ENCODE measurements at regions not wholly inside any gene's neighbourhood (a gene's known extent, or its start where the extent isn't known, plus 50 kb on each side); places are given as distances from the start of the nearest gene placed in this dataset.

GRCh38 chr15:29393443-29393842 is 123.8 kb upstream of the NSMCE3 start:
- DNase-seq (ENCODE audit: extremely low read depth, low read depth): no peak
- TF ChIP-seq, protein P1, sequence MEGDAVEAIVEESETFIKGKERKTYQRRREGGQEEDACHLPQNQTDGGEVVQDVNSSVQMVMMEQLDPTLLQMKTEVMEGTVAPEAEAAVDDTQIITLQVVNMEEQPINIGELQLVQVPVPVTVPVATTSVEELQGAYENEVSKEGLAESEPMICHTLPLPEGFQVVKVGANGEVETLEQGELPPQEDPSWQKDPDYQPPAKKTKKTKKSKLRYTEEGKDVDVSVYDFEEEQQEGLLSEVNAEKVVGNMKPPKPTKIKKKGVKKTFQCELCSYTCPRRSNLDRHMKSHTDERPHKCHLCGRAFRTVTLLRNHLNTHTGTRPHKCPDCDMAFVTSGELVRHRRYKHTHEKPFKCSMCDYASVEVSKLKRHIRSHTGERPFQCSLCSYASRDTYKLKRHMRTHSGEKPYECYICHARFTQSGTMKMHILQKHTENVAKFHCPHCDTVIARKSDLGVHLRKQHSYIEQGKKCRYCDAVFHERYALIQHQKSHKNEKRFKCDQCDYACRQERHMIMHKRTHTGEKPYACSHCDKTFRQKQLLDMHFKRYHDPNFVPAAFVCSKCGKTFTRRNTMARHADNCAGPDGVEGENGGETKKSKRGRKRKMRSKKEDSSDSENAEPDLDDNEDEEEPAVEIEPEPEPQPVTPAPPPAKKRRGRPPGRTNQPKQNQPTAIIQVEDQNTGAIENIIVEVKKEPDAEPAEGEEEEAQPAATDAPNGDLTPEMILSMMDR (IDR thresholded peaks at IDR 0.05; ENCODE audit: low read depth, low read length): no peak

DNA sequence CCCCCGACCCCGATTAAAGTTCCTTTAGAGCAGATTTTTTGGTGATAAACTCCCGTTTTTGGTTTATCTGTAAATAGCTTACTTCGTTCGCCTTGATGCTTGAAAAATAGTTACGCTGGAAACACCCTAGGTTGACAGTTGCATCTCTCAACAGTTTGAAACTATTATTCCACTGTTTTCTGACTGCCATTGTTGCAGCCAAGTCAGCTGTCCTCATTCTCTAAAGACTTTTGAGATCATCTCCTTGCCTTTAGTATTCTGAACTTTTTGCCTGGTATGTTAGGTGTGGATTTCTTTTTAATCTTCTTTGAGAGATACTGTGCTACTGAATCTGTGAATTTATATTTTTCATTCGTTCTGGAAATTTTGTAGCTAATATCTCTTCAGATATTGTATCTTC is 122.7 kb upstream of the NSMCE3 start:
- TF ChIP-seq, protein P1 (IDR thresholded peaks at IDR 0.05; ENCODE audit: low read depth, low read length): no peak
- no peak for DNase-seq (ENCODE audit: extremely low read depth, low read depth)

DNA sequence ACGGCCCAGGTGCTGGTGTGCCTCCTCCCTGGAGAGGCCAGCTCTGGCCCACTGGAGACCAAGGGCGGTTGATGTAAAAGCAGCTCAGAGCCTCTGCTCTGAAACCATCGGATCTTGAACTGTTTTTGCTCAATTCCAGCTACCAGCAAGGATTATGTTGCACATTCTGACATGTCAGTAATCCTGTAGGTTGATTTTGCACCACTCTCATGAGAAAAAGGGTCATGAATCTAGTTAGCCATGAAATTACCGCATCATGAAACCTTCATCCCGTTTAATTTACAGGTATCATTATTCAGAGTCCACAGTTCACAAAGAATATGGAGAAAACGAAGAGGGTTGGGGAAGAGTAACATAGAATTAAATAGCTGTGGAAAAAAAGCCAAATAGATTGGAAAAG is 120.4 kb upstream of the NSMCE3 start:
- no peak for DNase-seq (ENCODE audit: extremely low read depth, low read depth)
- TF ChIP-seq, protein P1 (IDR thresholded peaks at IDR 0.05; ENCODE audit: low read depth, low read length): no peak

GRCh38 chr15:29386523-29386922 is 116.9 kb upstream of the NSMCE3 start:
- no peak for DNase-seq (ENCODE audit: extremely low read depth, low read depth)

GRCh38 chr15:29383367-29383766 is 113.7 kb upstream of the NSMCE3 start:
- DNase-seq (ENCODE audit: extremely low read depth, low read depth): no peak
- TF ChIP-seq, protein P1 (IDR thresholded peaks at IDR 0.05; ENCODE audit: low read depth, low read length): no peak

More at GRCh38 chr15:29386523-29386922, 116.9 kb upstream of the NSMCE3 start:
- TF ChIP-seq, protein P1 (IDR thresholded peaks at IDR 0.05; ENCODE audit: low read depth, low read length): no peak

DNA sequence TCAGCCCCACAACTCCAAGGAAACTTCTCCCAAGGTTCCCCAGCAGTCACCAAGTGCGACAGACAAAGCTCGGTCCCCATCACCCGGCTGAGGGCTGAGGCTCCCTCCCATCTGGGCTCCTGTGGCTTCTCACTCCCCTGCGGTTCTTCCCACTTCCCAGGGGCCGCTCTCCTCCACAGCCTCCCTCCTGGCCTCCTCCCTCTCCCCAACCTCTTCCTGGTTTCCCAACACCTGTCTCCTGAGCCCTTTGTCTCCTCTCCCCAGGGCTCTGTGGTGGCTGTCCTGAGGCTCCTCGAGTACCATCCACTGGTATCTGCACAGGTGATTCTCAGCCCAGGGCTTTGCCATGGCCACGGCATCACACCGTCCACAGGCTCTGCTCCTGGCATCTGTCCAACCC is 113.2 kb upstream of the NSMCE3 start:
- TF ChIP-seq, protein P1 (IDR thresholded peaks at IDR 0.05; ENCODE audit: low read depth, low read length): no peak
- no peak for DNase-seq (ENCODE audit: extremely low read depth, low read depth)

GRCh38 chr15:29380466-29380865 is 110.8 kb upstream of the NSMCE3 start:
- TF ChIP-seq, protein P1 (IDR thresholded peaks at IDR 0.05; ENCODE audit: low read depth, low read length): no peak
- DNase-seq (ENCODE audit: extremely low read depth, low read depth): no peak

Data from AG09319 (cell line).